Neuronal stem cell (in vitro differentiated cells): ENCODE measurements at regions not wholly inside any gene's neighbourhood (a gene's known extent, or its start where the extent isn't known, plus 50 kb on each side); places are given as distances from the start of the nearest gene placed in this dataset.

Source experiments
- DNase-seq: peaks from one replicate; pipeline ENCODE4 v3.0.0-alpha.2; 2013; ENCODE audit warnings: low spot score
- H2AFZ ChIP-seq: one replicate; pipeline ENCODE4 v1.6.1; 2013; ENCODE audit warnings: mild to moderate bottlenecking, low read length, inconsistent platforms
- H2AK5ac ChIP-seq: 2 replicates; pipeline ENCODE4 v1.6.1; 2013; ENCODE audit warnings: low read depth, mild to moderate bottlenecking, inconsistent platforms, low read length, moderate library complexity, mixed read lengths
- H2BK120ac ChIP-seq: 2 replicates; pipeline ENCODE4 v1.6.1; 2013; ENCODE audit warnings: low read depth, mild to moderate bottlenecking, inconsistent platforms, low read length, moderate library complexity, mixed read lengths
- H2BK12ac ChIP-seq: one replicate; pipeline ENCODE4 v1.6.1; 2013; ENCODE audit warnings: low read length, inconsistent platforms
- H2BK15ac ChIP-seq: 2 replicates; pipeline ENCODE4 v1.6.1; 2013; ENCODE audit warnings: mild to moderate bottlenecking, low read length, inconsistent platforms, mixed read lengths
- H2BK5ac ChIP-seq: one replicate; pipeline ENCODE4 v1.6.1; 2013; ENCODE audit warnings: inconsistent platforms, mild to moderate bottlenecking, low read length, moderate library complexity
- H3K14ac ChIP-seq: one replicate; pipeline ENCODE4 v1.6.1; 2013; ENCODE audit warnings: low read length, inconsistent platforms
- H3K18ac ChIP-seq: 2 replicates; pipeline ENCODE4 v1.6.1; 2013; ENCODE audit warnings: low read length, inconsistent platforms
- H3K23ac ChIP-seq: 2 replicates; pipeline ENCODE4 v1.6.1; 2013; ENCODE audit warnings: low read depth, mild to moderate bottlenecking, mixed read lengths, low read length, inconsistent platforms; ENCODE audit not compliant: poor library complexity
- H3K27ac ChIP-seq: replicated peaks from 3 replicates; pipeline ENCODE4 v1.5.1; 2013; ENCODE audit warnings: low read length, inconsistent platforms
- H3K27me3 ChIP-seq, 3 experiments: 2 replicates each; pipeline ENCODE4 v1.6.1; 2013; ENCODE audit warnings: low read length in 3 of 3, mild to moderate bottlenecking in 2 of 3, inconsistent platforms in 1 of 3, low read depth in 1 of 3, mixed read lengths in 1 of 3, moderate library complexity in 1 of 3; ENCODE audit not compliant: control insufficient read depth in 3 of 3, insufficient read depth in 3 of 3
- H3K36me3 ChIP-seq, 2 donors: replicated peaks in 1 of 2; 2 replicates each; pipeline ENCODE4 v1.6.1; 2013; ENCODE audit warnings: low read length in 2 of 2; ENCODE audit not compliant: control insufficient read depth in 2 of 2, insufficient read depth in 2 of 2
- H3K4ac ChIP-seq: 2 replicates; pipeline ENCODE4 v1.6.1; 2013; ENCODE audit warnings: inconsistent platforms, mild to moderate bottlenecking, low read length, moderate library complexity
- H3K4me1 ChIP-seq, 2 donors: 1 replicate in 1 of 2; 2 replicates in 1 of 2; pipeline ENCODE4 v1.6.1; 2013; ENCODE audit warnings: low read length in 2 of 2, low read depth in 1 of 2; ENCODE audit not compliant: control insufficient read depth in 2 of 2, insufficient read depth in 1 of 2
- H3K4me2 ChIP-seq: one replicate; pipeline ENCODE4 v1.6.1; 2013; ENCODE audit warnings: mild to moderate bottlenecking, low read length, inconsistent platforms; ENCODE audit not compliant: insufficient read depth, poor library complexity, severe bottlenecking
- H3K4me3 ChIP-seq, 2 donors: 2 replicates each; pipeline ENCODE4 v1.5.1; 2013; ENCODE audit warnings: low read length in 2 of 2, mild to moderate bottlenecking in 2 of 2, inconsistent platforms in 1 of 2, moderate library complexity in 1 of 2
- H3K79me1 ChIP-seq: one replicate; pipeline ENCODE4 v1.6.1; 2013; ENCODE audit warnings: low read depth, mild to moderate bottlenecking, inconsistent platforms, low read length, moderate library complexity
- H3K9ac ChIP-seq: one replicate; pipeline ENCODE4 v1.6.1; 2013; ENCODE audit warnings: mild to moderate bottlenecking, low read depth, low read length, inconsistent platforms; ENCODE audit not compliant: poor library complexity
- H3K9me3 ChIP-seq, 2 donors: replicated peaks in 1 of 2; 2 replicates each; pipeline versions ENCODE3 to v1.6.1; 2013; ENCODE audit warnings: low read length in 2 of 2, mild to moderate bottlenecking in 2 of 2, inconsistent platforms in 1 of 2, low read depth in 1 of 2, mixed read lengths in 1 of 2, moderate library complexity in 1 of 2; ENCODE audit not compliant: control insufficient read depth in 2 of 2, insufficient read depth in 1 of 2
- H4K8ac ChIP-seq: one replicate; pipeline ENCODE4 v1.6.1; 2013; ENCODE audit warnings: low read depth, mild to moderate bottlenecking, inconsistent platforms, low read length, moderate library complexity
- H4K91ac ChIP-seq: one replicate; pipeline ENCODE4 v1.6.1; 2013; ENCODE audit warnings: low read length, low read depth, mild to moderate bottlenecking, inconsistent platforms; ENCODE audit not compliant: poor library complexity
- WGBS, 2 donors: extraction: QIAGEN DNeasy Blood & Tissue Kit; methylation state at CpG; one replicate each; pipeline ENCODE4 v1.1.7; 2013; ENCODE audit warnings: missing lambda C conversion rate in 2 of 2, mixed read lengths in 1 of 2; ENCODE audit not compliant: insufficient read length in 2 of 2, insufficient replicate concordance in 1 of 2; ENCODE audit errors: extremely low coverage in 2 of 2; 5-methylcytosine and 5-hydroxymethylcytosine counted together

- H3K9me3 ChIP-seq: no peaks in the 10 kb centered on the region
- no peak overlapping the region for H3K23ac ChIP-seq
- H2AK5ac ChIP-seq: no peak overlapping the region
- H3K4me3 ChIP-seq: no peak overlapping the region
- H3K4me2 ChIP-seq: no peak overlapping the region
- no CpG with 5 or more reads among the region's 4 CpGs for WGBS, 2 donors
- no peak overlapping the region for H4K8ac ChIP-seq
- H2BK5ac ChIP-seq: no peak overlapping the region
- no peak overlapping the region for H2BK120ac ChIP-seq
- H3K27ac ChIP-seq: no peak overlapping the region
- no peak overlapping the region for H3K4ac ChIP-seq
- no peaks in the 10 kb centered on the region for H3K36me3 ChIP-seq
- H3K14ac ChIP-seq: no peak overlapping the region
- DNase-seq: no peak
- no peak overlapping the region for H2BK15ac ChIP-seq
- no peaks in the 10 kb centered on the region for H3K27me3 ChIP-seq
- no peaks in the 10 kb centered on the region for H3K79me1 ChIP-seq
- H3K4me1 ChIP-seq: peaks cover 0 to 1% of the 10 kb centered on the region in 2 donors
- H4K91ac ChIP-seq: no peak overlapping the region
- H3K18ac ChIP-seq: no peak overlapping the region
- H2AFZ ChIP-seq: no peak overlapping the region
- no peak overlapping the region for H2BK12ac ChIP-seq
- no peak overlapping the region for H3K9ac ChIP-seq
These were observed 273.1 kb downstream of the CLIC5 start for GRCh38 chr6:45742591-45742990.

- H2BK12ac ChIP-seq: no peak overlapping the region
- no peak overlapping the region for H3K4me3 ChIP-seq
- H3K27ac ChIP-seq: no peak overlapping the region
- no peak overlapping the region for H2BK15ac ChIP-seq
- no peak overlapping the region for H3K4ac ChIP-seq
- H4K8ac ChIP-seq: no peak overlapping the region
- H3K23ac ChIP-seq: no peak overlapping the region
- no peak overlapping the region for H3K18ac ChIP-seq
- H2AFZ ChIP-seq: no peak overlapping the region
- no peak overlapping the region for H2AK5ac ChIP-seq
- H3K9me3 ChIP-seq: no peaks in the 10 kb centered on the region
- no peaks in the 10 kb centered on the region for H3K27me3 ChIP-seq
- H3K36me3 ChIP-seq: no peaks in the 10 kb centered on the region
- no CpG with 5 or more reads among the region's 9 CpGs for WGBS, 2 donors
- no peak overlapping the region for H3K9ac ChIP-seq
- no peaks in the 10 kb centered on the region for H3K79me1 ChIP-seq
- H4K91ac ChIP-seq: no peak overlapping the region
- H3K4me1 ChIP-seq: peaks cover 0 to 3% of the 10 kb centered on the region in 2 donors
- H3K14ac ChIP-seq: no peak overlapping the region
- H3K4me2 ChIP-seq: no peak overlapping the region
- DNase-seq: no peak
- H2BK120ac ChIP-seq: no peak overlapping the region
- H2BK5ac ChIP-seq: no peak overlapping the region
These were observed 274.1 kb downstream of the CLIC5 start for GRCh38 chr6:45741437-45742171.

DNA sequence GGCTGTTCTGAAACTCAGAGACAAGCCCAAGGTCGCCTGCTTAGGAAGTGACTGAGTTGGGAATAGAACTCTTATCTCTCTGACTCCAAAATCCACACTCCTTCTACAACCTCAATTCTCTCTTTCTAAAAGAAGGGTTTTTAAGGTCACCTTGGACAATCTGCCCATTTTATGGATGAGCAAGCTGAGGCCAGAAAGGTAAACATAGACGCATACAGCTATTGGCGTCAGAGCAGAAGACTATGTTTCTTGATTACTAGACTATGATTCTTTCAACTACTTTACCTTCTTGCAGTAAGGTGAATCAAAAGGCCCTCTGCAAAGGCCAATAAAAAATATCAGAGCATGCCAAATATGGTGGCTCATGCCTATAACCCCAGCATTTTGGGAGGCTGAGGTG is 276.6 kb downstream of the CLIC5 start:
- Histone ChIP-seq H3K4me2 (no peak overlapping the region), H3K27ac (no peak overlapping the region), H3K14ac (no peak overlapping the region), H4K91ac (no peak overlapping the region), H2BK12ac (no peak overlapping the region), H3K79me1 (no peaks in the 10 kb centered on the region), H3K23ac (no peak overlapping the region), H3K9me3 (no peaks in the 10 kb centered on the region), H4K8ac (no peak overlapping the region), H3K36me3 (no peaks in the 10 kb centered on the region), H3K18ac (no peak overlapping the region), H2BK120ac (no peak overlapping the region), H2AK5ac (no peak overlapping the region), H3K27me3 (no peaks in the 10 kb centered on the region), H3K9ac (no peak overlapping the region), H2AFZ (no peak overlapping the region), H3K4me3 (no peak overlapping the region), H3K4ac (no peak overlapping the region), H3K4me1 (peaks cover 0 to 4% of the 10 kb centered on the region in 2 donors), H2BK15ac (no peak overlapping the region), H2BK5ac (no peak overlapping the region)
- no CpG with 5 or more reads among the region's 3 CpGs for WGBS, 2 donors
- no peak for DNase-seq

DNA sequence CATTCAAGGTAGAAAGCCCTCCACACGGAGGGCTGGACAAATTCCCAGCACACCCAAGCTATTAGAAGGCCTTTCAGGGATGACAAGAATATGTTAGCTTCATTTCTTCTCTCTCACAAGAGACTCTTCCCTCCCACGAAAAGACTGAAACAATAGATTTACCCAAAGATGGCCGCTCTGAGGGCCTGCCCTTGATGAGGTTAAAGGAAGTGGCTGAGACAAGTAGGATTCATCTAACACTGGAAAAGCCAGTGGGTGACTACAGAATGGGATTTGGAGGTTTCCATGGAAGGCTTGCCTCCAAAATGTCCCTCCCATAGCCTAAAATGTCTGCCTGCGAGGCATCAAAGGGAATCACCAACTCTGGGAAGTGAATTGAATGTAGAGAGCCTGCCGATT is 277.6 kb downstream of the CLIC5 start:
- Histone ChIP-seq H3K27ac (no peak overlapping the region), H3K4ac (no peak overlapping the region), H3K4me1 (peaks cover 0 to 4% of the 10 kb centered on the region in 2 donors), H3K27me3 (no peaks in the 10 kb centered on the region), H3K14ac (no peak overlapping the region), H3K36me3 (no peaks in the 10 kb centered on the region), H2AFZ (peak overlapping the region; percentile 24), H3K79me1 (no peaks in the 10 kb centered on the region), H2BK12ac (no peak overlapping the region), H3K4me3 (no peak overlapping the region), H4K8ac (no peak overlapping the region), H3K9ac (no peak overlapping the region), H3K9me3 (no peaks in the 10 kb centered on the region), H4K91ac (no peak overlapping the region), H2BK5ac (no peak overlapping the region), H3K4me2 (no peak overlapping the region), H2BK15ac (no peak overlapping the region), H3K23ac (no peak overlapping the region), H2AK5ac (no peak overlapping the region), H2BK120ac (no peak overlapping the region), H3K18ac (no peak overlapping the region)
- WGBS, 2 donors: no CpG with 5 or more reads among the region's 5 CpGs
- no peak for DNase-seq
